T47D (cell line): ENCODE measurements at regions not wholly inside any gene's neighbourhood (a gene's known extent, or its start where the extent isn't known, plus 50 kb on each side); places are given as distances from the start of the nearest gene placed in this dataset.
"Not testable (repeated sequence)": the region's sequence is repeated elsewhere in the genome, so short reads cannot be mapped to it uniquely, and the experiment has no call there.

Experiments used
- DNase-seq, 2 experiments: peaks; one replicate each; pipeline versions ENCODE4 v3.0.0 to v3.0.0-alpha.2; 2011 to 2012; ENCODE audit warnings: low read depth in 1 of 2, low spot score in 1 of 2
- JUND ChIP-seq: IDR thresholded peaks from 2 replicates; pipeline ENCODE4 v1.6.1; 2012; ENCODE audit warnings: low read depth
- in situ Hi-C: cut with HindIII; loops from 2 replicates; pipeline ENCODE4 v1.10.0; 2016; ENCODE audit warnings: low sequenced_read_pairs, low pct_unique_long_range_greater_than_20kb

DNA sequence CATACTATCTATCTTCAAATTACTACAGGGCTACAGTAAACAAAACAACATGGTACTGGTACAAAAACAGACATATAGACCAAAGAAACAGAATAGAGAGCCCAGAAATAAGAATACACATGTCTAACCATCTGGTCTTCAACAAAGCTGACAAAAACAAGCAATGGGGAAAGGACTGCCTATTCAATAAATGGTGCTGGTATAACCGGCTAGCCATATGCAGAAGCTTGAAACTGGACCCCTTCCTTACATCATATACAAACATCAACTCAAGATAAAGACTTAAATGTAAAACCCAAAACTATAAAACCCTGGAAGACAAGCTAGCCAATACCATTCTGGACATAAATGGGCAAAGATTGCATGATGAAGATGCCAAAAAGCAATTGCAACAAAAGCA, 1143.7 kb downstream of the DNAJB9 start:
- in situ Hi-C loops, result no loop called here
- DNase-seq, result no peak
- TF ChIP-seq JUND, result no peak

DNA sequence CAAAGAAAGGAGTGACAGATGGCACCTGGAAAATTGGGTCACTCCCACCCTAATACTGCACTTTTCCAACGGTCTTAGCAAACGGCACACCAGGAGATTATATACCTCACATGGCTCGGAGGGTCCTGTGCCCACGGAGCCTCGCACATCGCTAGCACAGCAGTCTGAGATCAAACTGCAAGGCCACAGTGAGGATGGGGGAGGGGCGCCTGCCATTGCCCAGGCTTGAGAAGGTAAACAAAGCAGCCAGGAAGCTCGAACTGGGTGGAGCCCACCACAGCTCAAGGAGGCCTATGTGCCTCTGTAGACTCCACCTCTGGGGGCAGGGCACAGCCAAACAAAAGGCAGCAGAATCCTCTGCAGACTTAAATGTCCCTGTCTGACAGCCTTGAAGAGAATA, 1149.7 kb downstream of the DNAJB9 start:
- not testable (repeated sequence) for DNase-seq

DNA sequence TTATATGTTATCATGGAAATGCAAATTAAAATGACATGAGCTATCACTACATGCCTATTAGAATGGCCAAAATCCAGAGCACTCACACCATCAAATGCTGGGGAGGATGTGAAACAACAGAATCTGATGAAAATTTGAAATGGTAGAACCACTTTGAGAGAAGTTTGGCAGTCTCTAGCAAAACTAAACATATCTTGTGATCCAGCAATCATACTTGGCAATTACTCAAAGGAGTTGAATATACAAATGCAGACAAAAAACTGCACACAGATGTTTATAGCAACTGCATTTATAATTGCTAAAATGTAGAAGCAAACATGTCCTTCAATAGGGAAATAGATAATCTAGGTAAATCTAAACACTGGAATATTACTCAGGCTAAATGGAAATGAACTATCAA, 1164.9 kb downstream of the DNAJB9 start:
- TF ChIP-seq JUND, result no peak
- DNase-seq, result no peak
- in situ Hi-C loops, result no loop called here

More for the DNA sequence above, 1149.7 kb downstream of the DNAJB9 start:
- in situ Hi-C loops, result not testable (repeated sequence)

DNA sequence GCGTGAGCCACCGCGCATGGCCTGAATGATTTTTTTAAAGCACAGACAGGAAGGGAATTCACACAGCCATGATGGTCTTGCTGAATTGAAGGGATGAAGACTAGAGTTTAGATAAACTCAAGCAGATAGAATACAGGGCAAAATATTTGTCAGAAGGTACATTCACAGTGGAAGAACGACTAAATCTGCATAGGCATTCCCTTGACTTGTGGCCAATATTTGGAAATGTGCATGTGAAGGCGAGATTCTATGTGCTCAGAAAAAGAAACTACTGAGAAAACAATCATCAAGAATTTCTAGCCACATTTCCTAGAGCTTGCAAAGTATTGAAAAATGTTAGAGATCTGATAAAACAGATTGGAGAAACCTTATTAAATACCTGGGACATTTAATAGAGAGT, 1166.2 kb downstream of the DNAJB9 start:
- no peak for TF ChIP-seq JUND
- in situ Hi-C loops, result no loop called here
- DNase-seq, result no peak

- DNase-seq, result no peak
- no peak for TF ChIP-seq JUND
Measured at GRCh38 chr7:109745677-109746410, 1176.2 kb downstream of the DNAJB9 start.

DNA sequence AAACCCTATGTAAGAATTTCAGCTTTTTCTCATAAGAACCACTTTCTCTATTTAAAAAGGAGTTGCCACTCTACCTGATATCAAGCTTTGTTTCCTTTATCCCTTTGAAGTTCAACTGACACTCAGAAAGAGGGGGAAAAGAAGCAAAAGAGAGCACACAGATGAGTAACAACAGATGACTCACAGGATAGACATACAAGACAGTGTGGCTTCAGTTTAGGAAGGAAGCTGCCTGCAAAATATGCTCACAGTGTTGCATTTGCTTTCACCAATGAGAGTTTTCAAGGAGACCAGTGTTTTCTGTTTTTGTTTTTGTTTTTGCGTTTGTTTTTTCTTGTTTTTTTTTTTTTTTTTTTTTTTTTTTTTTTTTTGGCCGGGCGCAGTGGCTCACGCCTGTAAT, 1181.6 kb downstream of the DNAJB9 start:
- in situ Hi-C loops, result no loop called here
- no peak for DNase-seq
- no peak for TF ChIP-seq JUND

More at GRCh38 chr7:109745677-109746410, 1176.2 kb downstream of the DNAJB9 start:
- in situ Hi-C loops, result no loop called here

DNA sequence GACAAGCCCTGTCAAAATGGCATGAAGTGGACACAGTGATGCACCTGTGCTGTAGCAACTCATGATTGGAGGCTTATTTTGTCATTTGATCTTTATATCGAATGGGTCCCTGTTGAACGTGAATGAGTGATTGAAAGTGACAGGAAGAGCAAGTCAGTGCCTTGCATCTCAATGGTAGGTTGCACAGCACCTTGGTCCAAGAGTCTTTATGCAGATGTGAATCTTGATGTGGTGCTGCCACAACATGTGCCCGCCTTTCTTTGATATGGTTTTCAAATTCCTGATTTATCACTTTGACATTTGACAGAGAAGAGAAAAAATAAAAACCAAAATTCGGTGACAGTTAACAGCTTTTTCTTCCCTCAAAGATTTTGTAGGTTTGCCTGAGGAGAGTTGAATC, 1182.4 kb downstream of the DNAJB9 start:
- TF ChIP-seq JUND, result no peak
- in situ Hi-C loops, result no loop called here
- no peak for DNase-seq

- no peak for TF ChIP-seq JUND
- in situ Hi-C loops, result no loop called here
- no peak for DNase-seq
Measured at GRCh38 chr7:109757713-109758112, 1188.0 kb downstream of the DNAJB9 start.

- no peak for DNase-seq
- in situ Hi-C loops, result no loop called here
- no peak for TF ChIP-seq JUND
Measured at GRCh38 chr7:109763611-109764010, 1193.9 kb downstream of the DNAJB9 start.

DNA sequence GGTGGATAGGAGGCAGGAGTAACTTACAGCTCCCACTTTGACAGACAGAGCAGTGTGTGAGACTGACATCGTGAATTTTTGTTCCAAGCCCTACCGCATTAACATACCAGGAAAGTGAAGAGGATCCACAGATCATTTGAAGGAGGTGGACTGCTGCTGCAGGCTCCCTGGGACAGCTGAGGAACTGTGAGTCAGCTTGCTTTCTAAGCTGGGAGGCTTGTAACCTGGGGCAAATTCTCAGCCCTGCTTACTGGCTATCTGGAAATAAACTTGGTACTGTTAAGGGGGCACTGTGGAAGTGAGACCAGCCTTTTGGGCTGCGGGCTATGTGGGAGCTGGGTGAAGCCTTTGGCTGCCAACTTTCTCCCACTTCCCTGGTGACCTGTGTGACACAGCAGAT, 1202.5 kb downstream of the DNAJB9 start:
- in situ Hi-C loops, result no loop called here
- TF ChIP-seq JUND, result no peak
- DNase-seq, result no peak

DNA sequence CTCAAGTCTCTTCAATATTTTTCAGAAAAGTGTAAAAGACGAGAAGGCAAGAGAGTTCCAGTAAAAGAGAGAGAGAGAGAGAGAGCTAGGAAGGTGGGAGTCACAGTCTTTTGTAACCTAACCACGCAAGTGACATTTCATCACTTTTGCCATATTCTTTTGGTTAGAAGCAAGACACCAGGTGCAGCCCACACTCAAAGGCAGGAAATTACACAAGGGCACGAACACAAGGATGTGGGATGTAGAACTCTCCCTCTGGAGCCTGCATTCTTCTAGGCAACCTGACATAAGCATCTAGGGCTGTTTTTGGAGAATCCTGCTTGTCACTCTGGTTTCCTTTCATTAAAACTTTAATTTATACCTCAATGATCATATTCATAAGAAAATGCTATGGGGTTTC, 1213.1 kb downstream of the DNAJB9 start:
- in situ Hi-C loops, result no loop called here
- no peak for DNase-seq
- TF ChIP-seq JUND, result no peak

GRCh38 chr7:109806548-109806947, 1236.9 kb downstream of the DNAJB9 start:
- no peak for DNase-seq
- in situ Hi-C loops, result no loop called here
- no peak for TF ChIP-seq JUND

DNA sequence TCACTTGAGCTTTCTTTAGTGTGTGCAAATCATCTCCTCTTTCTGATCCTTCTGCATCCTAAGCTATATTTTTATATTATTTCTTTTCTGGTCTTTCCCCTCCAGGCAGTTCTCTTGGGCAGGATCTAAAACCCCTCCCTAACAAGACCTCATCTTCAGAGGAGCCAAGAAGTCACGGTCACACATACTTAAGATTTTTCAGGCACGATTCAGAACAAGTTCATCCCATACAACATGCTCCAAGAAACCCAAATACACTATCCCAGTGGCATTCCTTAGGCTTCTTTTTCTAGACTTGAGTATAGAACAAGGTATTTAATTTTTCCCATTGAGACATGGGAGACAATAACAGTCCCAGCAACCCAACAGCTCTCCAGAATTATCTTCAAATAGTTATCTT, 1251.5 kb downstream of the DNAJB9 start:
- in situ Hi-C loops, result no loop called here
- no peak for DNase-seq
- TF ChIP-seq JUND, result no peak

DNA sequence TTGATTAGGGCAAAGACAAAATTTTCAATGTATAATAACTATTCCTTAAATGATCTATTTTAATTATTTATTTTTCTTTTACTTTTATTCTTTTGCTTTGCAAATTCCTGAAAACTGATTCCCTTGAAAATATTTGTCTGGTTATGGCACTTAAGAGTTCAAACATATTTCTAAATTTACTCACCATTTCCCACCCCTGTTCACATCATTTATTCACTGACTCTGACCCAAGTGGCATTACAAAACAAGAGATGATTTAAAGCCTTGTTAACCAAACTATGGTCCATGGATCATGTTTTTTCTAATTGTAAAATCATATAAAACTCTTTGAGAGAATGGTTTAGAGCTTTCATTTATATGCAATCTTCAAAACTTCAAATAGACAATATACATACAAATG, 1256.1 kb upstream of the LRRN3 start:
- in situ Hi-C loops, result no loop called here
- DNase-seq, result no peak
- no peak for TF ChIP-seq JUND

DNA sequence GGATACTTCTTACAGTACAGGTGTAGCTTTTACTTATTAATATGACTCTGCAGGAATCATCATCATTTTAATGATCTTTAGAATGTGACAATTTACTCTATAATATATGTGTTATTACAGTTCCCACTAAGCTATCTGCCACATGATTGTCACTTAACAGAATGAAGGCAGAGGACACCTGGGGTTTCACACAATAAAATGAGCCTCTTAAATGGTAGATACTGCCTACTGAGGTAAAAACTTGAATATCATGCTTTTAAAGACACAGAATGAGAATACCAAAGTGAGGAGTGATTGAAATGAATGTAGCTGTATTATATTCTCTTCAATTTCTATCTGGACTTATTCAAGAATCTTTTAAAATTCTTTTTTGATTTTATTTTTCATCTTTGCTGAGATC, 1255.3 kb upstream of the LRRN3 start:
- no peak for DNase-seq
- in situ Hi-C loops, result no loop called here
- no peak for TF ChIP-seq JUND
